Stimulated activated naive CD8-positive, alpha-beta T cell treated with anti-CD3 and anti-CD28 coated beads, Interleukin-15, Interleukin-2, amounts not matched to agents 100 U/mL and 50 U/mL, for 24 hours (primary cell): ENCODE measurements at regions not wholly inside any gene's neighbourhood (a gene's known extent, or its start where the extent isn't known, plus 50 kb on each side); places are given as distances from the start of the nearest gene placed in this dataset.

Experiments used
- ATAC-seq: fragments of 150-1000 bp; cut with Tn5 transposase; one replicate; pipeline ENCODE4 v1.10.0; 2021
- DNase-seq: peaks from one replicate; pipeline ENCODE4 v3.0.0; 2021

- DNase-seq (no peak), ATAC-seq (no peak)
These were observed 472.1 kb downstream of the TMA16 start for GRCh38 chr4:163966612-163967011.

GRCh38 chr4:163967263-163967662 lies 472.8 kb downstream of the TMA16 start:
- no peak for ATAC-seq
- no peak for DNase-seq

DNA sequence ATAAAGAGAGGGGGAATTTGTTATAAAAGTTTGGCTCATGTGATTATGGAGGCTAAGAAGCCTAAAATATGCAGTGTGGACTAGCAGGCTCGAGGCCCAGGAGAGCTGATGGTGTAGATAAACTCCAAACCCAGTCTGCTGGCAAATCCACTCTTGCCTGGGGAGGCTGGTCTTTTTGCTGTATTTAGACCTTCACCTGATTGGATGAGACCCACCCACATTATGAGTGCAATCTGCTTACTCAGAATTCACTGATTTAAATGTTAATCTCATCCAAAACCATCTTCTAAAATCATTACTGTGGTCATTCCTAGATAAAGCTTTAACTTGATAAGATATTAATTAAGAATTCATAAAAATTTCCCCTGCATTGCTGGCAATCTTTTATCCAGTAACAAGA lies 473.2 kb downstream of the TMA16 start:
- ATAC-seq (no peak), DNase-seq (no peak)

GRCh38 chr4:163969291-163969690 lies 474.8 kb downstream of the TMA16 start:
- no peak for ATAC-seq
- no peak for DNase-seq

DNA sequence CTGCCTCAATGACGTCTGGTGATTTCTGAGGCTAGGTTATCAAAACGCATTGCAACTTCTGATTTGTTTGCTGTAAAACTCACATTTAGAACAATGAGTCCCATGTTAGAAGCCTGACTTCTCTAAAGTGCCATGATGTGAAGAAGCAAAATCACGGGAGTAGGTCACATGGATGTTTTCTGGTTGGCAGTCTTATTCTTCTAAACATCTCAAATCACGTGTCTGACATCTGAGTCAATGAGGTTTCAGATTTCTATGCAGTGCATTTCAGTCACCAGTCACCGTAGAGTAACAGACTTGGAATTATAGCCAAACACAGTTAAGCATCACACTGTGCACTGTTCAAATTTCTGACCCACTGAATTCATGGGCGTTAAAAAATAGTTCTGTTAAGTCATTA lies 482.1 kb downstream of the TMA16 start:
- no peak for DNase-seq

GRCh38 chr4:163988391-163988790 lies 493.9 kb downstream of the TMA16 start:
- DNase-seq (no peak), ATAC-seq (no peak)

More for the DNA sequence above, 482.1 kb downstream of the TMA16 start:
- ATAC-seq, result no peak

GRCh38 chr4:163988865-163989264 lies 494.4 kb downstream of the TMA16 start:
- DNase-seq (no peak), ATAC-seq (no peak)

DNA sequence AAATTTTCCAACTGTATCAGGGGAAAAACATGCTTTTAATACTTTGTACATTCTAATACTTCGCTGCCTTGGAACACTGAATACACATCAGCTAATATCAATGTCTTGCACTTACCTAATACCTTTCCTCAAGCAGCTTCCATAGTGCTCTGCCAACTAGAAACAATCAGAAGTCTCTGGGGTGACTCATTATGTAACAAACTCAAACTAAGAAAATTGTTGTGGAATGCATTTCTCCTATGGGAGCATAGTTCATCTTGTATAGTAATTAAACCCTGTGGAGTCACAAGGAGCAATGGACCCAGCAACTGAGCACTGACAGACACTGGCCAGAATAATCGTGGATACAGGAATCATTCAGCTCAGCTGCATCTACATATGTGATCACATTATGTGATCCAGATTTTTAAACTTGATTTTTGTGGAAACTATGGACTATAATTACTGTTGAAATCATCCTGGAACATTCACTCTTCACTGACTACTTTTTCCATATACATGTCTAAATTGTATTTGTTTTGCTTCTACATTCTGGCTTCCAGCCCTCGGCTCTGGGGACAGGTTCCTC lies 496.9 kb downstream of the TMA16 start:
- DNase-seq (no peak), ATAC-seq (no peak)

DNA sequence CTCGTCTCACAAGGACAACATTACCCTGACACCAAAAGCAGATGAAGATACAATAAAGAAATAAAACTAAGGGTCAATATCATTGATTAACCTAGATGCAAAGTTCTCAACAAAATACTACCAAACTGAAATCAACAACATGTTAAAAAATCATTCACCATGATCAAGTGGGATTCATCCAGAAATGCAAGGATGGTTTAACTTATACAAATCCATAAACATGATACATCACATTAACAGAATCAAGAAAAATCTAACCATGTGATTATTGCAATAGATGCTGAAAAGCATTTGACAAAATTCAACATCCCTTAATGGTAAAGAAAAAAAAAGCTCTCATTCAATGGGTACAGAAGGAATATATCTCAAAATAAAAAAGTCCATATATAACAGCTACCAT lies 514.9 kb downstream of the TMA16 start:
- no peak for ATAC-seq
- no peak for DNase-seq

GRCh38 chr4:164011791-164012190 lies 517.3 kb downstream of the TMA16 start:
- no peak for ATAC-seq
- no peak for DNase-seq

- ATAC-seq (peak; percentile 49), DNase-seq (peak; percentile 16)
These were observed 518.0 kb downstream of the TMA16 start for GRCh38 chr4:164012396-164013027.

GRCh38 chr4:164021947-164022346 lies 527.5 kb downstream of the TMA16 start:
- no peak for DNase-seq
- ATAC-seq, result no peak

DNA sequence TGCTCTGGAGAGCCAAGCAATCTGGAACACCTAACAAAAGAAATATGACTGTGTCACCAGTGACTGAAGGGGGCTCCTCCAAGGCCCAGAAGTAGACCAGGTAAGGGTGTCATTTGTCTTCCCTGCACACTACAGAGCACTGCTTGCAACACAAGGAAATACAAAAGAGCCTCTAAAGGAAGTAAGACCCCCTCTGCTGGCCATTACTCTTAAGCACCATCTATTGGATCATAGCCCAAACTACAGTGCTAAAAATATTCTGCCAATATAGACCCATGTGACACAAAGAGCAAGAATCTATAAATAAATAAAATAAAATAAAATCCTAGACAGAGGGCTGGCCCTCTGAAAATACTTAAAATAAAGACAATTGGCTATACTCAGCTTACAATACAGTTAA lies 528.7 kb downstream of the TMA16 start:
- ATAC-seq, result no peak
- DNase-seq, result no peak

DNA sequence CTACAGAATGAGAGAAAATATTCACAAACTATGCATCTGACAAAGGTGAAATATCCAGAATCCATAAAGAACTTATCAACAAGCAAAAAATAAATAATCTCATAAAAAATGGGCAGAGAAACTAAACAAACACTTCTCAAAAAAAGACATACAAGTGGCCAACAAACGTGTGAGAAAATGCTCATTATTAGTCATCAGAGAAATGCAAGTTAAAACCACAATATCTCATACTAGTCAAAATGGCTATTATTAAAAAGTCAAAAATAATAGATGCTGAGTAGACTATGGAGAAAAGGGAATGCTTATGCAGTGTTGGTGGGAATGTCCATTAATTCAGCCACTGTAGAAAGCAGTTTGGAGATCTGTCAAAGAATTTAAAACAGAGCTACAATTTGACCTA lies 533.3 kb downstream of the TMA16 start:
- no peak for DNase-seq
- ATAC-seq, result no peak

GRCh38 chr4:164039482-164039881 lies 545.0 kb downstream of the TMA16 start:
- no peak for ATAC-seq
- DNase-seq, result no peak

- no peak for ATAC-seq
- no peak for DNase-seq
These were observed 562.1 kb downstream of the TMA16 start for GRCh38 chr4:164056426-164057142.

- no peak for ATAC-seq
- DNase-seq, result no peak
These were observed 564.4 kb downstream of the TMA16 start for GRCh38 chr4:164058776-164059445.

GRCh38 chr4:164060456-164060855 lies 566.0 kb downstream of the TMA16 start:
- no peak for ATAC-seq
- DNase-seq, result no peak

GRCh38 chr4:164068392-164068791 lies 573.9 kb downstream of the TMA16 start:
- DNase-seq, result no peak
- no peak for ATAC-seq

DNA sequence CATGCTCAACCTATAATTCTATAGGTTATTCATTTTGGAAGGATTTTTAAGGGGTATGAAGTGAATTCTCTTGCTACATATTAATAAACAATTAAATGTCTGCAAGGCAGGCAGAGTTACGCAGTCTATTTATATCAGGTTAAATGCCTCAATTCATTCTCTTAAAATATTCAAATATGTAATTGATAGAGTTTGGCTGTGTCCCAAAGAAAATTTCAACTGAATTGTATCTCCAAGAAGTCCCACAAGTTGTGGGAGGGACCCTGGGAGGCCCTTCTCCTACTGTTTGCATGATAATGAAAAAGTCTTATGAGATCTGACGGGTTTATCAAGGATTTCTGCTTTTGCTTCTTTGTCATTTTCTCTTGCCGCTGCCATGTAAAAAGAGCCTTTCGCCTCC lies 576.1 kb downstream of the TMA16 start:
- ATAC-seq, result no peak

DNA sequence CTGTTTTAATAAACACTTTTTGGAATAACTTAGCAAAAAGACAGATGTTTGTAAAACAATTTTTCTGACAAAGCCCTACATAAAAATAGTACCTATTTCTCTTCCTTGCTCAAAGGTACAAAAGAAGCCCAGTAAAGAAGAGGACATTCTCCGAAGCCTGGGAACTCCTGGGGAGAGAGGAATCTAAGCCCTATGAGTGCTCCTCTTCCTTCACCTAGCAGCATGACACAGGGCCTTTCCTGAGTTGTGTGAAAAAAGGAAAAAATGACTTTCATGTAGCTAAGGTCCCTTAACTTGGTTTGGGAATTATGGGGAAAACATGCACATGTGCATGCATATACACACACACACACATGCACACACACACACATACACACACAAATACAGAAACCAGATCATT lies 586.9 kb downstream of the TMA16 start:
- DNase-seq (no peak), ATAC-seq (no peak)

More for the DNA sequence above, 576.1 kb downstream of the TMA16 start:
- DNase-seq, result no peak

- ATAC-seq (no peak), DNase-seq (no peak)
These were observed 587.3 kb downstream of the TMA16 start for GRCh38 chr4:164081801-164082200.

GRCh38 chr4:164087733-164088132 lies 593.2 kb downstream of the TMA16 start:
- no peak for ATAC-seq

More at GRCh38 chr4:164087733-164088132, 593.2 kb downstream of the TMA16 start:
- DNase-seq, result no peak
